ENCODE measurements at regions not wholly inside any gene's neighbourhood (a gene's known extent, or its start where the extent isn't known, plus 50 kb on each side); places are given as distances from the start of the nearest gene placed in this dataset.

DNA sequence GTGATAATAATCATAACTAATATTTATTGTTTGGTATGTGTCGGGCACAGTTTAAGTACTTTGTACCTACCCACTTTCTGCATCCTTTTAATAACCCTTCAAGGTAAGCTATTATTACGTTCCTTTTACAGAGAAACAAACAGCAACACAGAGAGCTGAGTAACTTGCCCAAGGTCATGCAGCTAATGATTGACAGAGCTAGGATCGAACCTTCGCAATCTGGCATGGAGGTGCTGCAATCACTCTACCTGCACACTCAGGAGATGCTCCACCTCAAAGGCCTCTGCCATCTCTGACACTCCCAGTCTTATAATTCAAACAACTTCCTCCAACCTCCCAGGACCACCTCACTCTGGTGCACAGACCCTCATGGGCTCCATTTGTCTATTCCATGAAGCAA lies 137.2 kb downstream of the DMRTA2 start:
- DNase-seq (ENCODE audit: low read depth), result no peak
- in situ Hi-C loops (cut with HindIII; ENCODE audit: low sequenced_read_pairs), result no loop called here
- TF ChIP-seq, protein P1, sequence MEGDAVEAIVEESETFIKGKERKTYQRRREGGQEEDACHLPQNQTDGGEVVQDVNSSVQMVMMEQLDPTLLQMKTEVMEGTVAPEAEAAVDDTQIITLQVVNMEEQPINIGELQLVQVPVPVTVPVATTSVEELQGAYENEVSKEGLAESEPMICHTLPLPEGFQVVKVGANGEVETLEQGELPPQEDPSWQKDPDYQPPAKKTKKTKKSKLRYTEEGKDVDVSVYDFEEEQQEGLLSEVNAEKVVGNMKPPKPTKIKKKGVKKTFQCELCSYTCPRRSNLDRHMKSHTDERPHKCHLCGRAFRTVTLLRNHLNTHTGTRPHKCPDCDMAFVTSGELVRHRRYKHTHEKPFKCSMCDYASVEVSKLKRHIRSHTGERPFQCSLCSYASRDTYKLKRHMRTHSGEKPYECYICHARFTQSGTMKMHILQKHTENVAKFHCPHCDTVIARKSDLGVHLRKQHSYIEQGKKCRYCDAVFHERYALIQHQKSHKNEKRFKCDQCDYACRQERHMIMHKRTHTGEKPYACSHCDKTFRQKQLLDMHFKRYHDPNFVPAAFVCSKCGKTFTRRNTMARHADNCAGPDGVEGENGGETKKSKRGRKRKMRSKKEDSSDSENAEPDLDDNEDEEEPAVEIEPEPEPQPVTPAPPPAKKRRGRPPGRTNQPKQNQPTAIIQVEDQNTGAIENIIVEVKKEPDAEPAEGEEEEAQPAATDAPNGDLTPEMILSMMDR (IDR thresholded peaks at IDR 0.05; ENCODE audit: low read depth, low read length, missing control alignments), result no peak
- H3K4me3 ChIP-seq (ENCODE audit: low read depth, low read length), result no peak overlapping the region

DNA sequence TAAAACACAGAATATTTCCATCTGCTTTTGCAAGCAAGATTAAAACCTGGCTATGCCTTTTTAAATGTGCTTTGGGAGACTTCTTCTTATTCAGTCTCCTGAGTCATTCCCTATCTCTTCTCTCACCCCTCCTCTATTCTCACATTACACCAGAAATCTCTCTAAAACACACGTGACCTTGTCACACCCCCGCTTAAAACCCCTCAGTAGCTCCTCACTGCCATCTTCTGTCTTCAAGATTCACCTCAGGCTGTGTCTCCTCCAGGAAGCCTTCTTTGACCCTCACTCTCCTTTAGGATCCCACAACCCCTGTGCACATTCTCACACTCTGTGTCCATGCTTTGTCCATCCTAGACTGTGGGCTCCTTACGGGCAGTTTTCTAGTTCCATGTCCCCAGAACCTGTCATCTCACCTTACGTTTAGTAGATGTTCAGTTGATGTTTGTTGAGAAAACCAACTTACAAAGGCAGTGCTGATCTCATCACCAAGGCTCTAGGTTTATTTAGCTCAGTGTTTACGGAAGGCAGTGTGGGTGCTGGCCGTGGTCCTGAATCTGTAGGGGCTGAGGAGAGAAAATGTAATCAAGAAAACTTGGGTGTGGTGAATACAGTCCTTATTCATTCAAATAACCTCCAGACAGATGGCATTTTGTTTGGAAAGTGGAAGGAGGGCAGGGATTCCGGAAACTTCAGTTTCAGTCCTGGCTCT lies 143.5 kb downstream of the DMRTA2 start:
- peak; percentile 11 for DNase-seq (ENCODE audit: low read depth)
- TF ChIP-seq, protein P1 (IDR thresholded peaks at IDR 0.05; ENCODE audit: low read depth, low read length, missing control alignments), result no peak
- in situ Hi-C loops (cut with HindIII; ENCODE audit: low sequenced_read_pairs), result no loop called here
- no peak overlapping the region for H3K4me3 ChIP-seq (ENCODE audit: low read depth, low read length)

DNA sequence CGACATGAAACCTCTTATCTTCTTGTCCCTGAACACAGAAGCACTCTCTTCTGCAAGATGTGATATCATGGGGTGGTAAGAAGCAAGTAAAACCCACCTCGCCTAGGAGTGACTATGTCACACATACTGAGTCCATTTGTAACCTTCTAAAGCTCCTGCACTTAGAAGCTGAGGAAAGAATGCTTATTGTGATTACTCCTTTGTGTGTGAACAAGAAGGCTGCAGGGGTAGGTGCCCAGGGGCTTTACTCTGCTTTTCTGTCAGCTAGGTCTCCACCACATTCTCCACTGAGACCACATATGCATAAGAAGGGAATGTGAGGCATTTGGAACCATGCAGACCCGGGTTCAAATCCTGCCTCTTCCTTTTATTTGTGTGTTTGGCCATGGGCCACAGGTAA lies 144.3 kb downstream of the DMRTA2 start:
- DNase-seq (ENCODE audit: low read depth), result no peak
- in situ Hi-C loops (cut with HindIII; ENCODE audit: low sequenced_read_pairs), result no loop called here
- TF ChIP-seq, protein P1 (IDR thresholded peaks at IDR 0.05; ENCODE audit: low read depth, low read length, missing control alignments), result no peak
- no peak overlapping the region for H3K4me3 ChIP-seq (ENCODE audit: low read depth, low read length)

DNA sequence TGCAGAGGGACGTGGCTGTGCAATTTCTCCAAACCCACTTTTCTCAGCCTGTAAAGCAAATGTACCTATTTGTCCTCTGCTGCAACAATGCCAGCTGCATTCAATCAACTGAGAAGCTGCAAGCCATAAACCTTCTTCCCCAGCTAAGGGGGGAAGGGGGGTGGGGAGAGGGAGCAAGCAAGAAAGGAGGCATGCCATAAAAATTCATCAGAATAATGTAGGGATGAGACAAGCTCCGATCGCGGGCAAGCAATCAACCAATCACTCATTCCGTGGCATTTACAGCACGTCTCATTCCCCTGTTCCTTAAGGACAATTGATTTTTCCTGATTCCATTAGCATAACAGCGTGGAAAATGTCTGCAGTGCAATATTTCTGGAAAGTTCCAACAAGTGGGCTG lies 144.8 kb downstream of the DMRTA2 start:
- in situ Hi-C loops (cut with HindIII; ENCODE audit: low sequenced_read_pairs), result no loop called here
- DNase-seq (ENCODE audit: low read depth), result no peak
- no peak overlapping the region for H3K4me3 ChIP-seq (ENCODE audit: low read depth, low read length)
- TF ChIP-seq, protein P1 (IDR thresholded peaks at IDR 0.05; ENCODE audit: low read depth, low read length, missing control alignments), result no peak

DNA sequence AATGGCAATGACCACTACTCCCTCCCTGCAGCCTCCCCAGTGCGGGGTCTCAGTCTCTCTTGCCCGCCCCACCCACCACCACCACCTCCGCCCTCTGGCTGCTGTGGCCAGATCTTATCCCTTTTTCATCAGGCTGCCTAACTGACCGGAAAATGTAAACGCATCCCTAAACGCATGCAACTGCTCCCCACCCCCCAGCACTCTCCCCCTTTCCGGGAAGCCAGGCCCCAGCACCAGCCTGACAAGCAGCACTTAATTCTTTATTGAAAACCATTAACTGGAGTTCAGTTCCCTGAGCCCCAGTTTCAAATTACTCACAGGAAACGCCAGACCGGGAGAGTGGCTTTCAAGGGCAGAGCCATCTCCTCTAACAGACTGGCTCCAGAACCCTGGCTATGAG lies 147.7 kb downstream of the DMRTA2 start:
- H3K4me3 ChIP-seq (ENCODE audit: low read depth, low read length), result no peak overlapping the region
- TF ChIP-seq, protein P1 (IDR thresholded peaks at IDR 0.05; ENCODE audit: low read depth, low read length, missing control alignments), result no peak
- in situ Hi-C loops (cut with HindIII; ENCODE audit: low sequenced_read_pairs), result no loop called here
- DNase-seq (ENCODE audit: low read depth), result no peak

DNA sequence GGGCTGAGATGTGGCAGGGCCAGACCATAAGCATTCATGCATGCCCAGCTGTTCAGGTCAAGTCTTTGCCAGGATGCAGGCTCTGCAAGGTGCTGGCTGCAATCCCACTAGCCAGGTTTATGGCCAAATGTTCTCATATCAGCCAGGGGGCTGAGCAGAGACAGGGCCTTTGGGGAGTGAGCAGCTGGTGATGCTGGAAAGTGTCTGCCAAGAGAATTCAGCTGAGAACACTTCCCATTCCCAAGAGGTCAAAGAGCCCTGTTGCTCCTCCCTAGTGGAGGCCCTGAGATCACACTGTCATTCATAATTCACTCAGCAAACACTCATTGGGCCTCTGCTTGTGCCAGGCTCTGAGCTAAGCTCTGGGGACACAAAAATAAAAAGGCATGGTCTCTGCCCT lies 150.3 kb downstream of the DMRTA2 start:
- no peak overlapping the region for H3K4me3 ChIP-seq (ENCODE audit: low read depth, low read length)
- TF ChIP-seq, protein P1 (IDR thresholded peaks at IDR 0.05; ENCODE audit: low read depth, low read length, missing control alignments), result no peak
- in situ Hi-C loops (cut with HindIII; ENCODE audit: low sequenced_read_pairs), result no loop called here
- no peak for DNase-seq (ENCODE audit: low read depth)
